DMS79 treated with DMSO at 0.1 percent for 48 hours (cell line): ENCODE measurements at regions not wholly inside any gene's neighbourhood (a gene's known extent, or its start where the extent isn't known, plus 50 kb on each side); places are given as distances from the start of the nearest gene placed in this dataset.

Experiments
- DNase-seq: peaks from one replicate; lab custom pipeline; 2025; lab: John Stamatoyannopoulos, UW

DNA sequence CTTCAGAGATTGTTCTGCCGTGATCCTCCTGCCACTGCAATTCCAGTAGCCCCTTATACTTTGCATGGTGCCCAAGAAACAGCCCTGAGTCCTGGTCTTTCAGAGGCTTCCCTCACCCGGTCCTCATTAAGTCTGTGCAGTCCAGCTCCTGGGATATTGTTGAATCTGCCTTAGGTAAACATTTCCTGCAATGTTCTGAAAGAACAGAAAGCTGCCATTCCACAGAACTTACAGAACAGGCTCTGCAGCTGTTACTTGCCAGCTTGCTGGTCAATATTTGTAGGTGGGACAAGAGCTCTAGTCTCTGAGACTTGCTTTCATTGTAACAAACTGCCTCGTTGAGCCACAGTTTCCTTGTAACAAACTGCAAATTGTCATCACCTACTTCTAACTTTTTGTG is 115.0 kb upstream of the KIF5B start:
- no peak for DNase-seq

DNA sequence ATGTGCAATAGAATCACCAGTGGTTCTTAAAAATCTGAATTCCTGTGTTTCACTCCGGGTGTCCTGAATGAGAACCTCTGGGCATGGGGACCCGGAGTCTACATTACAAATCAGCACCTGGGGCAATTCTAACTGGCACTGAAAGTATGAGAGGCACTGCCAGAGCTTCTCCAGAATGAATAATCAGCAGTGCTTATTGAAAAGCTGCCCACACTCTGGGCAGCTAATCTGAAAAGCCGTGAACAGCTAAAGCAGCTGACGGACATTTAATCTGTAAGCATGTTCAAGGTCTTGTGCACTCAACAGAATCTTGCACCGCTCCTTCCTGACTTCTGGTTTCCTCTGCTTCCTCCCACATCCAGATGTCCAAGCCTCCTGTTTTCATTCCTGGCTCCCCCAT is 113.3 kb upstream of the KIF5B start:
- DNase-seq = no peak

DNA sequence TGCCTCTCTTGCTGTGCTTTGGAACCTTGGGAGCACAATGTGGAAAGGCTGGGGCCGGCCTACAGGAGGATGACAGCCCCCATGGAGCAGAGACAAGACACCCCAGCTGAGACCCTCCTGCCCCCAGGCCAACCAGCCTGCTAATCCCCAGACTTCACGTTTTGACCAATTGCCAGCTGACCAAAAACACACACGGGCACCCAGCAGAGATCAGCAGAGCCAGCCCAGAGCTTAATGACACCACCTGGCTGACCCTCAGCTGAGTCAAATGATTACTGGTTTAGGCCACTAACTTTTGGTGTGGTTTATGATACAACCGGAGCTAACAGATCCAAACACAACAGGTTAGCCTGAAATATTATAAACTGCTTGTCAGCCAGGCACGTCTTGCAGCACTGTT is 111.2 kb upstream of the KIF5B start:
- DNase-seq = no peak

DNA sequence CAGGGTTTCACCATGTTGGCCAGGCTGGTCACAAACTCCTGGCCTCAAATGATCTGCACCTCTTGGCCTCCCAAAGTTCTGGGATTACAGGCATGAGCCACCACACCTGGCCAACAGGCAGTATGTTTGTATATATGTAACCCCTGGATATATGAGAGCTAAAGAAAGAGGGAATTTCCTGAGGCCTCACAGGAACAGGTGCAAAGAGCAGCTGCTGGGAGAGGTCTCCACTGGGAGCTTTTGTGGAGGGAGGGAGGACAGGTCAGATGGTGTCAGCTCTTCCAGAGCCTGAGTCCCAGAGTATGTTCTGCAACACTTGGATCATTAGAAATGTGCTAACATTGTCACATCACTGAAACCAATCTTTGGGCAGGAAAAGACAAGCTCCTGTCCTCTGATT is 110.1 kb upstream of the KIF5B start:
- DNase-seq = no peak

DNA sequence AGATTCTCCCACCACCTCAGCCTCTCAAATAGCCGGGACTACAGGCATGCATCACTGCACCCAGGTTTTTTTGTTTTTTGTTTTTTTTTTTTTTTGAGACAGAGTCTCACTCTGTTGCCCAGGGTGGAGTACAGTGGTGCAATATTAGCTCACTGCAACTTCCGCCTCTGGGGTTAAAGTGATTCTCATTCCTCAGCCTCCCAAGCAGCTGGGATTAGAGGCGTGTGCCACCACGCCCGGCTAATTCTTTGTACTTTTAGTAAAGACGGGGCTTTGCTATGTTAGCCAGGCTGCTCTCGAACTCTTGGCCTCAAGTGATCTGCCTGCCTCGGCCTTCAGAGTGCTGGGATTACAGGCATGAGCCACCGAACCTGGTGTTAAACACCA is 107.5 kb upstream of the KIF5B start:
- DNase-seq = no peak

GRCh38 chr10:32163071-32163761 is 107.0 kb upstream of the KIF5B start:
- no peak for DNase-seq

- no peak for DNase-seq
Observed at GRCh38 chr10:32161586-32161985, 105.4 kb upstream of the KIF5B start.

DNA sequence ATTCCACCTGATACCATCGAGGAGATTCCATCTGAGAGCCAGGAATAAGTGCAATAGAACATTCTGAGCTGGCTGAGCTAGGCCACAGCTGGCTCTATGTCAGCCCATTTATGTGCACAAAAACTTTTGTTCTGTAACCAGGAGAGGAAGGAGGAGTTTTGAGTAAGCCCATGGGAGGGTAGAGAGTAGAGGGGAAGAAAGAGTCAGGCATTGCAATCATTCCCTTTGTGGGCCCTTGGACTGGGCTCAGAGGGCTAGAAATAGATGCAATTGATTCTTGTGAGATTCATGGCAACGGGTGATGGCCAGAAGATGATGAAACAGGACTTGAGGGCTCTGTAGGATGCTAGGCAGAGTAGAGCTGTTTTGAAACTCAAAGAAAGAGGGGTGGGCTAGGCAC is 104.6 kb upstream of the KIF5B start:
- no peak for DNase-seq

GRCh38 chr10:32159264-32159663 is 103.0 kb upstream of the KIF5B start:
- no peak for DNase-seq

GRCh38 chr10:32156031-32156495 is 99.8 kb upstream of the KIF5B start:
- no peak for DNase-seq

DNA sequence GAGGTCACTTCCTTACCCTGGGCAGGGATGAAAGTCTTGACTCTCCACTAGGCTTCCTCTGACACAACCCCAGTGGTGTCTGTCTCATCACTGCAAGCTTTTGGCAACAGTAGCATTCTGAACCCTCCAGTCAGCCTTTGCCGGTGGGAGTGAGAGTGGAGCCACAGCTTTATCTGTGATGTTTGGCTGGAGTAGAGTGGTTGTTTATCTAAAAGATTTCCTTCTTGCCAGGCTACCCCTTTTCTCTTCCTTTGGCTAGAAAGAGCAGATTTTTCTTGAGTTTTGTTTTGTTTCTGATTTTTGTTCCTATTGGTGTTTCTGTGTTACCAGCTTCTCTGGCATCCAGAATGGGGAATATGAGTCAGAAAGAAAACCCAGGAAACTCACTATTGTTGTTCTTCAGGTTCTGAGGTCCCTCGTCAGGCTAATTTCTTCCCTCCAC is 98.9 kb upstream of the KIF5B start:
- DNase-seq = no peak

- DNase-seq = no peak
Observed at GRCh38 chr10:32153931-32154330, 97.7 kb upstream of the KIF5B start.

DNA sequence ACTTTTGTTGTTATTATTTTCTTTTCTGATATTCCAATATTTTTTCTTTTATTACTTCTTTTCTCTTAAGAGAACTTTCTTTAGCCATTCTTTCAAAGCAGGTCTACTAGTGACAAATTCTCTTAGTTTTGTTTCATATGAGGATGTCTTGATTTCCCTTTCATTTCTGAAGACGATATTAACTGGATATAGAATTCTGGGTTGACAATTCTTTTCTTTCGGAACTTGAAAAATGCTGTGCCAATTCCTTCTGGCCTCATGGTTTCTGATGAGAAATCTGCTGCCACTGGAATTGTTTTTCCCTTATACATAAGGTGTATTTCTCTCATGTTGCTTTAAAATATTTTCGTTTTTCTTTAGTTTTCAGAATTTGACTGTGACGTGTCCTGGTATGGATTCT is 97.0 kb upstream of the KIF5B start:
- DNase-seq = no peak

DNA sequence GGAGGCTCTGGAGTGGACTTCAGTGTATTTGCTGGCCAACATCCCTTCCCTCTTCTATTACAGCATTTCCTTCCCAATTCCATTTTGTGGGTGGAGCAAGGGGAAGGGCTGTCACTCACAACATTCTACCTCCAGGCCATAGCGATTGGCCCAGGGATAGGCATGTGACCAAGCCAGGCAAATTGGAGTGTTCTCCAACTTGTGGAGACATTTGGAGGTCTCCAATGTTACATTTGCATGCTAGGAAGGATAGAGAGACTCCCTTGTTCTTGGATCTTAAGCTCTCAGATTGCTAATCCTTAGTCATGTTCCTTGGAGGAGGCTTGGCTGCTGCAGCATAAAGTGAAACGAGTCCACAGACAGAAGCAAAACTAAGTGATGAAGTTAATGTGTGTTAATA is 95.6 kb upstream of the KIF5B start:
- DNase-seq = no peak

- no peak for DNase-seq
Observed at GRCh38 chr10:32150532-32151101, 94.4 kb upstream of the KIF5B start.

DNA sequence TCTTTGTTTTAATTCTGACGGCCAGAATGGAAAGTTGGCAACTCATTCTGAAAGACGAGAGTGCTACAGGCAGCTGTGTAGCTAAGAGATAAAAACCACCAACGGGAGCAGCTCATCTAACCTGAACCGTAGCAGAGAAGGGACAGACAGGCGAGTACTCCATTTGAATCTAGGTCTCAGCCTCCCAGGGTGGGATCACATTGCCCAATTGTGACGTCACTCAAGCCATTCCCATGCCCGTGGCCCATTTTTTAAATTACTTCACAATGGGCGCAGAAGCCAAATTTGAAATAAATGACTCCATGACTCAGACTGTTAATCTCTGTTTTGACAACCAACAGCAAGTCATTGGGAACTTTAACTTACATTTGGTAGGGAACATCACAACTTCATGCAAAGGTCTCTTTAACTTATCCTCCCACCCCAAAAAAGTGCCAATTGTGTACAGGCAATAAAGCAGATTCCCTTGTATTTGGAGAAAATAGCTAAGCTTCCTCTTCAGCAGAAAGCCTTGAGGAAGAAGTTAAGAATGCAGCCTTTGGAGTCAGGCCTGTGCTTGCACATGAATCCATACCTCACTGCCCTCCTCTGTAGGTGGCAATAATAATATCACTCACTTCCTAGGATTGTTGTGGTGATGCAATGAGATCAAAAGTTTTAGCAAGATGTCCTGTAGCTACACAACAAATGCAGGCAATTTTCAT is 93.2 kb upstream of the KIF5B start:
- no peak for DNase-seq

GRCh38 chr10:32148864-32149251 is 92.6 kb upstream of the KIF5B start:
- DNase-seq = no peak

DNA sequence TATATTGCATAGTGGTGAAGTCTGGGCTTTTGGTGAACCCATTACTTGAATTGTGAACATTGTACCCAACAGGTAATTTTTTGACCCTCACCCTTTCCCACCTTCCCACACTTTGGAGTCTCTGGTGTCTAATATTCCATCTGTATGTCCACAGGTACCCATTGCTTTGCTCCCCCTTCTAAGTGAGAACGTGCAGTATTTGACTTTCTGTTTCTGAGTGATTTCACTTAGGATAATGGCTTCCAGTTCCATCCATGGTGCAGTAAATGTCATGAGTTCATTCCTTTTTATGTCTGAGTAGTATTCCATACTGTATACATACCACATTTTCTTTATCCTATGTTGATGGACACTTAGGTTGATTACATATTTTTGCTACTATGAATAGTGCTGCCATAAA is 91.5 kb upstream of the KIF5B start:
- no peak for DNase-seq

DNA sequence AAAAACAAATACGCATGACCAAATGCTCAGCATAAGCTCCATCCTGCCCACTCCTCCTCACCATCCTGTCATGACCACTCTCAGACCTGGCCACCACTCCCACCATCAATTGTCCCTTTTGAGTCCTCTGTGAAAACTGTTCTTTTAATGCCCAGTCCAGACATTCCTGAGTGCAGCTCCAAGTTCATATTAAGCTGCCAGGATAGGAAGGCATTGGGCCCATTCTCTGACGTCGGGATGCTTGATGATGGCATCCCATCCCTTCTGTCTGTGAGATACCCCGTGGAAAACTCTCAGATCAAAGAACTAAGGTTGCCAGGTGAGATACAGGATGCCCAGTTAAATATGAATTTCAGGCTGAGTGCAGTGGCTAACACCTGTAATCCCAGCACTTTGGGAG is 89.9 kb upstream of the KIF5B start:
- no peak for DNase-seq

GRCh38 chr10:32144817-32145688 is 88.8 kb upstream of the KIF5B start:
- DNase-seq = no peak

DNA sequence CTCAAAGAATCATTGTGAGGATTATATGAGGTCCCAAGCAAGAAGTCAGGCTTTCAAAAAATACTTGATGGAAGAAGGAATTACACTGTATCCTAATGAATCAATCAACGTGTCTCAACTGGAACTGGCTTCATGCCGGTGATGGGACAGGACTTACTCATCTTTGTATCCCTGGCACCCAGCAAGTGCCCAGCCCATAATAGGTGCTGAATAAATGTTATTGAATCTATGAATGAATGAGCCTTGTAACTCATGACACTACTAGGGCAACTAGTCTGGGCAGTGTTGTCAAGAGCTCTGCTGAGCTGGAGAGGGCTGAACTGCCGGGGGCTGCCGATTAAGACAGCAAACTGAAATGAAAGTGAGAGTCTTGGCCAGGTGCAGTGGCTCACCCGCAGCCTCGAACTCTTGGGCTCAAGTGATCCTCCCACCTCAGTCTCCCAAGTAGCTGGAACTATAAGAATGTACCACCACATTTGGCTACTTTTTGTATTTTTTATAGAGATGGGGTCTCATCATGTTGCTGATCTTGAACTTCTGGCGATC is 87.2 kb upstream of the KIF5B start:
- no peak for DNase-seq

- no peak for DNase-seq
Observed at GRCh38 chr10:32142646-32143045, 86.4 kb upstream of the KIF5B start.
